Ishikawa (cell line): ENCODE measurements at regions not wholly inside any gene's neighbourhood (a gene's known extent, or its start where the extent isn't known, plus 50 kb on each side); places are given as distances from the start of the nearest gene placed in this dataset.

Experiments
- CEBPB ChIP-seq: IDR thresholded peaks from 2 replicates; pipeline ENCODE4 v1.6.1; 2012
- CREB1 ChIP-seq: IDR thresholded peaks from 2 replicates; pipeline ENCODE4 v1.6.1; 2012; ENCODE audit warnings: low read depth
- EP300 ChIP-seq: IDR thresholded peaks from 2 replicates; pipeline ENCODE4 v1.6.1; 2012; ENCODE audit warnings: borderline replicate concordance
- RAD21 ChIP-seq: IDR thresholded peaks from 2 replicates; pipeline ENCODE4 v1.6.1; 2012; ENCODE audit warnings: low read depth
- TAF1 ChIP-seq: IDR thresholded peaks from 2 replicates; pipeline ENCODE4 v1.6.1; 2012; ENCODE audit warnings: low read depth, mild to moderate bottlenecking
- TCF12 ChIP-seq: IDR thresholded peaks from 2 replicates; pipeline ENCODE4 v1.6.1; 2012; ENCODE audit warnings: low read depth
- TEAD4 ChIP-seq: IDR thresholded peaks from 2 replicates; pipeline ENCODE4 v1.6.1; 2012
- YY1 ChIP-seq: IDR thresholded peaks from 2 replicates; pipeline ENCODE4 v1.6.1; 2012; ENCODE audit warnings: low read depth
- ZBTB7A ChIP-seq: IDR thresholded peaks from 2 replicates; pipeline ENCODE4 v1.6.1; 2012; ENCODE audit warnings: low read depth
- TF ChIP-seq, protein P1 (sequence below): IDR thresholded peaks from 2 replicates; pipeline ENCODE4 v1.6.1; 2012
- TF ChIP-seq, protein P2 (sequence below): IDR thresholded peaks from 2 replicates; pipeline ENCODE4 v1.6.1; 2012; ENCODE audit warnings: low read depth, mild to moderate bottlenecking

DNA sequence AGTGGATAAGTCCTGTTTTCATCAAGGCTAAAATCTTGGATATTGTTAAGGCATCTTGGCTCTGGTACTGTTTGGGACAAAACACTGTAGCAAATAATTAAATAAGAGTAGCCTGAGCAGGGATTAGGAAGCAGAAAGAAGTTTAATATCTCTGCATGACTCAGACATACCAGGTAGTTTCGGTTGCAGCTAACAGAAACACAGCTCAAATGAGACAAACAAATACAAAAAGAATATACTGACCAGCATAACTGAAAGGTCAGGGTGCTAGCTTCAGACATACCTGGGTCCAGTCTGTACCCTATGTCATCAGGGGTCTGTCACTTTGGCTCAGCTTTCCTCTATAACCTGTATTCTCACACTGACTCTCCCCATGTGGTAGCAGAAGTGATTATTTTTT, 156.4 kb upstream of the MAP3K1 start:
- TF ChIP-seq YY1, result no peak
- no peak for TF ChIP-seq CEBPB
- no peak for TF ChIP-seq RAD21
- TF ChIP-seq, protein P1, sequence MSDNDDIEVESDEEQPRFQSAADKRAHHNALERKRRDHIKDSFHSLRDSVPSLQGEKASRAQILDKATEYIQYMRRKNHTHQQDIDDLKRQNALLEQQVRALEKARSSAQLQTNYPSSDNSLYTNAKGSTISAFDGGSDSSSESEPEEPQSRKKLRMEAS, result no peak
- TF ChIP-seq CREB1, result no peak
- TF ChIP-seq TEAD4, result no peak
- TF ChIP-seq EP300, result no peak
- TF ChIP-seq TAF1, result no peak
- no peak for TF ChIP-seq ZBTB7A
- no peak for TF ChIP-seq TCF12
- TF ChIP-seq, protein P2, sequence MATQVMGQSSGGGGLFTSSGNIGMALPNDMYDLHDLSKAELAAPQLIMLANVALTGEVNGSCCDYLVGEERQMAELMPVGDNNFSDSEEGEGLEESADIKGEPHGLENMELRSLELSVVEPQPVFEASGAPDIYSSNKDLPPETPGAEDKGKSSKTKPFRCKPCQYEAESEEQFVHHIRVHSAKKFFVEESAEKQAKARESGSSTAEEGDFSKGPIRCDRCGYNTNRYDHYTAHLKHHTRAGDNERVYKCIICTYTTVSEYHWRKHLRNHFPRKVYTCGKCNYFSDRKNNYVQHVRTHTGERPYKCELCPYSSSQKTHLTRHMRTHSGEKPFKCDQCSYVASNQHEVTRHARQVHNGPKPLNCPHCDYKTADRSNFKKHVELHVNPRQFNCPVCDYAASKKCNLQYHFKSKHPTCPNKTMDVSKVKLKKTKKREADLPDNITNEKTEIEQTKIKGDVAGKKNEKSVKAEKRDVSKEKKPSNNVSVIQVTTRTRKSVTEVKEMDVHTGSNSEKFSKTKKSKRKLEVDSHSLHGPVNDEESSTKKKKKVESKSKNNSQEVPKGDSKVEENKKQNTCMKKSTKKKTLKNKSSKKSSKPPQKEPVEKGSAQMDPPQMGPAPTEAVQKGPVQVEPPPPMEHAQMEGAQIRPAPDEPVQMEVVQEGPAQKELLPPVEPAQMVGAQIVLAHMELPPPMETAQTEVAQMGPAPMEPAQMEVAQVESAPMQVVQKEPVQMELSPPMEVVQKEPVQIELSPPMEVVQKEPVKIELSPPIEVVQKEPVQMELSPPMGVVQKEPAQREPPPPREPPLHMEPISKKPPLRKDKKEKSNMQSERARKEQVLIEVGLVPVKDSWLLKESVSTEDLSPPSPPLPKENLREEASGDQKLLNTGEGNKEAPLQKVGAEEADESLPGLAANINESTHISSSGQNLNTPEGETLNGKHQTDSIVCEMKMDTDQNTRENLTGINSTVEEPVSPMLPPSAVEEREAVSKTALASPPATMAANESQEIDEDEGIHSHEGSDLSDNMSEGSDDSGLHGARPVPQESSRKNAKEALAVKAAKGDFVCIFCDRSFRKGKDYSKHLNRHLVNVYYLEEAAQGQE, result no peak
